SK-N-SH (cell line): ENCODE measurements at regions not wholly inside any gene's neighbourhood (a gene's known extent, or its start where the extent isn't known, plus 50 kb on each side); places are given as distances from the start of the nearest gene placed in this dataset.

Source experiments
- CTCF ChIP-seq: fragments of 200-600 bp; sonication (generic); IDR thresholded peaks from 2 replicates; pipeline ENCODE4 v1.6.1; 2017; ENCODE audit warnings: antibody characterized with exemption, mild to moderate bottlenecking, moderate library complexity
- EP300 ChIP-seq, 2 experiments: IDR thresholded peaks; 2 replicates each; pipeline versions ENCODE4 v1.4.0 to v1.6.1; 2012; ENCODE audit warnings: borderline replicate concordance in 1 of 2, low read depth in 1 of 2, low read length in 1 of 2
- EZH2phosphoT487 ChIP-seq: fragments of 200-600 bp; sonication (generic); IDR thresholded peaks from 2 replicates; pipeline ENCODE4 v1.6.1; 2017; ENCODE audit warnings: low read depth, mixed run types, mild to moderate bottlenecking, antibody characterized with exemption, moderate library complexity, borderline replicate concordance
- FOXJ3 ChIP-seq: sonication (generic); formaldehyde crosslinking; IDR thresholded peaks from 2 replicates; pipeline ENCODE4 v1.5.1; 2020; ENCODE audit warnings: mild to moderate bottlenecking, missing genetic modification reagents
- GABPA ChIP-seq: IDR thresholded peaks from 2 replicates; pipeline ENCODE4 v1.4.0; 2012; ENCODE audit warnings: low read depth, mild to moderate bottlenecking
- MEF2A ChIP-seq: IDR thresholded peaks from 2 replicates; pipeline ENCODE4 v1.4.0; 2012; ENCODE audit warnings: low read depth, borderline replicate concordance
- NFIC ChIP-seq: IDR thresholded peaks from 2 replicates; pipeline ENCODE4 v1.4.0; 2012; ENCODE audit warnings: borderline replicate concordance
- POLR2AphosphoS5 ChIP-seq: IDR thresholded peaks from 2 replicates; pipeline ENCODE4 v1.6.1; 2012; ENCODE audit warnings: low read depth, low read length
- SIN3A ChIP-seq: IDR thresholded peaks from 2 replicates; pipeline ENCODE4 v1.6.1; 2012; ENCODE audit warnings: low read depth, mild to moderate bottlenecking, low read length, moderate library complexity, borderline replicate concordance
- TAF1 ChIP-seq: IDR thresholded peaks from 2 replicates; pipeline ENCODE4 v1.6.1; 2012; ENCODE audit warnings: low read depth, mild to moderate bottlenecking, low read length, moderate library complexity, borderline replicate concordance
- USF2 ChIP-seq: fragments of 150-350 bp; IDR thresholded peaks from 2 replicates; pipeline ENCODE4 v1.6.1; 2017; ENCODE audit warnings: antibody characterized with exemption, low read length, low read depth, borderline replicate concordance

GRCh38 chr1:240711020-240711419, 99.1 kb upstream of the GREM2 start:
- TF ChIP-seq GABPA (no peak), NFIC (no peak), CTCF (no peak), POLR2AphosphoS5 (no peak), MEF2A (no peak), EP300 (IDR thresholded peaks at IDR 0.05; ENCODE audit: borderline replicate concordance in 1 of 2, low read depth in 1 of 2, low read length in 1 of 2) (no peak), FOXJ3 (CRISPR knock-in tag) (no peak), TAF1 (no peak), EZH2phosphoT487 (no peak), SIN3A (no peak), USF2 (no peak)
